ENCODE measurements at regions not wholly inside any gene's neighbourhood (a gene's known extent, or its start where the extent isn't known, plus 50 kb on each side); places are given as distances from the start of the nearest gene placed in this dataset.
"Not testable (repeated sequence)": the region's sequence is repeated elsewhere in the genome, so short reads cannot be mapped to it uniquely, and the experiment has no call there.

DNA sequence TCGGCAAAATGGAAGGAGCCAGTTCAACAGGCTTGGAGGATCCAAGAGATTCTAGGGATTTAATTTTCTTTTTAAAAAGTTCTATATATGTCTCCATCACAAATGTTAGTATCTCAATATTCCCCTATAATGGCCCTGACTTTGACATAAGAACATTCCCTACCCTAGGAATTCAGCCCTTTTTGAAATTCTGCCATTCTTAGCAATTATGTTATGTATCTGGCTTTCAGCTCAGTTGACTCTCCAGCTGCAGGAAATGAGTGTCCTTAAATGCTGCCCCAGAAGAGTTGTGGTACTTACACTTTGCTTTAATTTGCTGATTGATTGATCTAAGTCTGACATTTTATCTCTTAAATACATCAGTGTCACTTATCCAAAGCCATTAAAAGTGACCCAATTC, 1454.3 kb downstream of the FSTL5 start:
- Histone ChIP-seq H3K27me3 (no peaks in the 10 kb centered on the region), H3K27ac (no peak overlapping the region), H3K4me3 (no peak overlapping the region), H3K4me1 (ENCODE audit: insufficient read depth) (no peaks in the 10 kb centered on the region), H3K9me3 (no peaks in the 10 kb centered on the region), H3K36me3 (no peaks in the 10 kb centered on the region)
- 87 to 97% (median 93%) methylated on average over 1 of the region's 1 CpG for WGBS, 3 donors
- no peak for DNase-seq
- intact Hi-C loops (cut with DNase I): no loop called here
- TF ChIP-seq, protein P1, sequence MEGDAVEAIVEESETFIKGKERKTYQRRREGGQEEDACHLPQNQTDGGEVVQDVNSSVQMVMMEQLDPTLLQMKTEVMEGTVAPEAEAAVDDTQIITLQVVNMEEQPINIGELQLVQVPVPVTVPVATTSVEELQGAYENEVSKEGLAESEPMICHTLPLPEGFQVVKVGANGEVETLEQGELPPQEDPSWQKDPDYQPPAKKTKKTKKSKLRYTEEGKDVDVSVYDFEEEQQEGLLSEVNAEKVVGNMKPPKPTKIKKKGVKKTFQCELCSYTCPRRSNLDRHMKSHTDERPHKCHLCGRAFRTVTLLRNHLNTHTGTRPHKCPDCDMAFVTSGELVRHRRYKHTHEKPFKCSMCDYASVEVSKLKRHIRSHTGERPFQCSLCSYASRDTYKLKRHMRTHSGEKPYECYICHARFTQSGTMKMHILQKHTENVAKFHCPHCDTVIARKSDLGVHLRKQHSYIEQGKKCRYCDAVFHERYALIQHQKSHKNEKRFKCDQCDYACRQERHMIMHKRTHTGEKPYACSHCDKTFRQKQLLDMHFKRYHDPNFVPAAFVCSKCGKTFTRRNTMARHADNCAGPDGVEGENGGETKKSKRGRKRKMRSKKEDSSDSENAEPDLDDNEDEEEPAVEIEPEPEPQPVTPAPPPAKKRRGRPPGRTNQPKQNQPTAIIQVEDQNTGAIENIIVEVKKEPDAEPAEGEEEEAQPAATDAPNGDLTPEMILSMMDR (IDR thresholded peaks at IDR 0.05): no peak
- TF ChIP-seq EP300 (IDR thresholded peaks at IDR 0.05): no peak
- no peak for TF ChIP-seq POLR2A (IDR thresholded peaks at IDR 0.05)

DNA sequence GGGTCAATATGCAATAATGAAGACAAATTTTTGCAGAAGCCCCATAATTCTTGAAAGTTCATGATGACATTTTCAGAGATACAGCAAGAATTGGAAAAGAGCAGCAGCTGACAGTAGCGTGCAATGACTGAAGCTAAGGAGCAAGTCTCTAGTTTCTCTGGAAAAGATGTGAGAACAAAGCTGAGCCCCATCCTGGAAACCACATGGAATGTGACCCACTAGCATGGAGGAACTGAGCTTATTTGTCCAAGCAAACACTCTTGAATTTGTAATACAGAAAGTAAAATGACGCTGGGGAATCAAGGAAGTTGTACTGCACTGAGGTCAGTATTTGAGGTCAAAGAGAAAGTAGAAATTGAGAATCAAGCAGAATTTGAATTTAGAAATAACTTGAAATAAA, 1447.2 kb downstream of the FSTL5 start:
- H3K36me3 ChIP-seq: no peaks in the 10 kb centered on the region
- intact Hi-C loops (cut with DNase I): no loop called here
- H3K27me3 ChIP-seq: no peaks in the 10 kb centered on the region
- TF ChIP-seq, protein P1 (IDR thresholded peaks at IDR 0.05): no peak
- TF ChIP-seq EP300 (IDR thresholded peaks at IDR 0.05) (no peak), POLR2A (IDR thresholded peaks at IDR 0.05) (no peak)
- no peaks in the 10 kb centered on the region for H3K9me3 ChIP-seq
- no peaks in the 10 kb centered on the region for H3K4me1 ChIP-seq (ENCODE audit: insufficient read depth)
- no peak for DNase-seq
- H3K4me3 ChIP-seq: no peak overlapping the region
- 82 to 90% (median 85%) methylated on average over 2 of the region's 2 CpGs for WGBS, 3 donors
- no peak overlapping the region for H3K27ac ChIP-seq

DNA sequence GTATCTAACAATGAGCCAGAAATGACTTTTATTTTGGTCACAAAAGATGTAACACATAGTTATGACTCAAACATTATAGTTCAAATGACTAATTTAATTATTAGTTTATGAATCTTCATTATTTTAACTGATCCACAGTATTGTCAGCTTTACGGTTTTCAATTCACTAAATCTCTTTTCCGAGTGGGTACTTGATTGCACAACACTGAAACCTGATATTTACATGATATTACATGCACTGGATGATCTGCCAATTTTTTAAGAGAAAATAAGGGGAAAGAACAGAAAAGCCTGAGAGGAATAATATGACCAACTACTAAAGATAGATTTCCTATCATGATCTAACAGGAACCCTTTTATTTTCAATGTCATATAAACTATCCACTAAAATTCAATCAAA, 1446.0 kb downstream of the FSTL5 start:
- 68 to 75% (median 69%) methylated on average over 2 of the region's 2 CpGs for WGBS, 3 donors
- no peaks in the 10 kb centered on the region for H3K27me3 ChIP-seq
- H3K36me3 ChIP-seq: no peaks in the 10 kb centered on the region
- no peak overlapping the region for H3K4me3 ChIP-seq
- no peaks in the 10 kb centered on the region for H3K9me3 ChIP-seq
- no peak for DNase-seq
- intact Hi-C loops (cut with DNase I): no loop called here
- H3K27ac ChIP-seq: no peak overlapping the region
- no peak for TF ChIP-seq POLR2A (IDR thresholded peaks at IDR 0.05)
- no peak for TF ChIP-seq EP300 (IDR thresholded peaks at IDR 0.05)
- TF ChIP-seq, protein P1 (IDR thresholded peaks at IDR 0.05): no peak
- no peaks in the 10 kb centered on the region for H3K4me1 ChIP-seq (ENCODE audit: insufficient read depth)

DNA sequence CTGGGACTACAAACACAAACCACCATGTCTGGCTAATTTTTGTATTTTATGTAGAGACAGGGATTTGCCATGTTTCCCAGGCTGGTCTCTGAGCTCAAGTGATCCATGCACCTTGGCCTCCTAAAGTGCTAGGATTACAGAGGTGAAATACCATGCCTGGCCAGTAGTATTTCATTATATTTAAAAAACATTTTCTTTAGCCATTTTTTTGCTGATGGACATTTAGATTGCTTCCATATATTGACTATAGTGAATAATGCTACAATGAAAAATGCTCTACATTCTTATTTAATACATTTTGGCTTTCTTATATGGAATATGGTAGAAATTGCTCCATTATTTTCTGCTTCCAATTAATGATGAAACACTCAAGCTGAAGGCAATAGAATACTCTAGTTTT, 1439.7 kb downstream of the FSTL5 start:
- Histone ChIP-seq H3K27ac (no peak overlapping the region), H3K4me3 (no peak overlapping the region), H3K4me1 (ENCODE audit: insufficient read depth) (no peaks in the 10 kb centered on the region), H3K36me3 (no peaks in the 10 kb centered on the region), H3K9me3 (no peaks in the 10 kb centered on the region), H3K27me3 (no peaks in the 10 kb centered on the region)
- no peak for TF ChIP-seq EP300 (IDR thresholded peaks at IDR 0.05)
- TF ChIP-seq, protein P1 (IDR thresholded peaks at IDR 0.05): no peak
- no peak for TF ChIP-seq POLR2A (IDR thresholded peaks at IDR 0.05)
- DNase-seq: no peak
- intact Hi-C loops (cut with DNase I): no loop called here

DNA sequence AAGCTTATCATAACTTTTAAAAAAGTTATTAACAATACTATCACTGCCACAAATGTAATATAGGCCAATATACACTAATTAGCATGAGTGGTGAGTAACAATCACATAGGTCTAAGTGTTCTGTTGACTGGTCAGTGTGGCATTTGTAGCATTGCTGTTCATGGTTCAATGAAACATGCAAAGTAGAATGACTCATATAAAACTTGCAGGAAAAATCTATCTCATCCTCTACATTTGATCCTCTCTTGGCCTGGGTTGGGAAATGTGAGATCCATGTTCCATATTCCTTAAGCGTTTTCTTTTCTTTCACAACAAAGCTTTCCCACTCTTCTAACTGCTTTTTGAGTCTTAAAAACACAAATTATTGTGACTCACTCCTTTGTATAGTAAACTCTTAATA, 1418.7 kb downstream of the FSTL5 start:
- Histone ChIP-seq H3K4me1 (ENCODE audit: insufficient read depth) (no peaks in the 10 kb centered on the region), H3K9me3 (no peaks in the 10 kb centered on the region), H3K36me3 (no peaks in the 10 kb centered on the region), H3K4me3 (no peak overlapping the region), H3K27ac (no peak overlapping the region), H3K27me3 (no peaks in the 10 kb centered on the region)
- DNase-seq: no peak
- intact Hi-C loops (cut with DNase I): no loop called here
- TF ChIP-seq POLR2A (IDR thresholded peaks at IDR 0.05) (no peak), EP300 (IDR thresholded peaks at IDR 0.05) (no peak)
- TF ChIP-seq, protein P1 (IDR thresholded peaks at IDR 0.05): no peak
- WGBS, 3 donors: 82 to 85% (median 84%) methylated on average over 1 of the region's 1 CpG

DNA sequence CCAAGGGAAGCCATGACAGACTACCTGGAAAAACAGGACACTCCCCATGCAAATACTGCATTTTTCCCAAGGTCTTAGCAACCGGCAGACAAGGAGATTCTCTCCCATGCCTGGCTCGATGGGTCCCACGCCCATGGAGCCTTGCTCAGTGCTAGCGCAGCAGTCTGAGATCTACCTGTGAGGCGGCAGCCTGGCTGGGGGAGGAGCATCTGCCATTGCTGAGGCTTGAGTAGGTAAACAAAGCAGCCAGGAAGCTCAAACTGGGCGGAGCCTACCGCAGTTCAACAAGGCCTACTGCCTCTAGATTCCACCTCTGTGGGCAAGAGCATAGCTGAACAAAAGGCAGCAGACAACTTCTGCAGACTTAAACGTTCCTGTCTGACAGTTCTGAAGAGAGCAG, 1417.2 kb downstream of the FSTL5 start:
- 83 to 87% (median 83%) methylated on average over 8 of the region's 8 CpGs for WGBS, 3 donors
- H3K9me3 ChIP-seq; intact Hi-C loops (cut with DNase I); H3K4me3 ChIP-seq; H3K27ac ChIP-seq; H3K27me3 ChIP-seq; H3K4me1 ChIP-seq (ENCODE audit: insufficient read depth); H3K36me3 ChIP-seq: not testable (repeated sequence)
- peak in 1 of 5 donors; percentile 15 for DNase-seq

All from ovary (tissue), 7 donors.